ENCODE measurements at regions not wholly inside any gene's neighbourhood (a gene's known extent, or its start where the extent isn't known, plus 50 kb on each side); places are given as distances from the start of the nearest gene placed in this dataset.

GRCh38 chr1:164006621-164007020 is 552.4 kb upstream of the PBX1 start:
- Histone ChIP-seq H3K36me3 (replicated peaks) (no peaks in the 10 kb centered on the region), H3K4me3 (ENCODE audit: low read depth, low read length) (no peak overlapping the region), H3K27ac (no peak overlapping the region), H3K27me3 (replicated peaks) (no peaks in the 10 kb centered on the region)
- in situ Hi-C loops (cut with HindIII; ENCODE audit: low pct_ligation_motif_present, low sequenced_read_pairs): no loop called here
- no peak for DNase-seq
- no peak for TF ChIP-seq CTCF (IDR thresholded peaks at IDR 0.05; ENCODE audit: low read depth, low read length, missing control alignments)

- DNase-seq: no peak
- no peak for TF ChIP-seq CTCF (IDR thresholded peaks at IDR 0.05; ENCODE audit: low read depth, low read length, missing control alignments)
- in situ Hi-C loops (cut with HindIII; ENCODE audit: low pct_ligation_motif_present, low sequenced_read_pairs): no loop called here
- H3K36me3 ChIP-seq (replicated peaks): no peaks in the 10 kb centered on the region
- no peak overlapping the region for H3K27ac ChIP-seq
- no peak overlapping the region for H3K4me3 ChIP-seq (ENCODE audit: low read depth, low read length)
- no peaks in the 10 kb centered on the region for H3K27me3 ChIP-seq (replicated peaks)
Observed at GRCh38 chr1:164017239-164017638, 541.7 kb upstream of the PBX1 start.

- no peak for DNase-seq
- no peak for TF ChIP-seq CTCF (IDR thresholded peaks at IDR 0.05; ENCODE audit: low read depth, low read length, missing control alignments)
- H3K36me3 ChIP-seq (replicated peaks): no peaks in the 10 kb centered on the region
- H3K4me3 ChIP-seq (ENCODE audit: low read depth, low read length): no peak overlapping the region
- in situ Hi-C loops (cut with HindIII; ENCODE audit: low pct_ligation_motif_present, low sequenced_read_pairs): no loop called here
- H3K27ac ChIP-seq: no peak overlapping the region
- H3K27me3 ChIP-seq (replicated peaks): no peaks in the 10 kb centered on the region
Observed at GRCh38 chr1:164020391-164020790, 538.6 kb upstream of the PBX1 start.

GRCh38 chr1:164021813-164022212 is 537.2 kb upstream of the PBX1 start:
- H3K4me3 ChIP-seq (ENCODE audit: low read depth, low read length): no peak overlapping the region
- in situ Hi-C loops (cut with HindIII; ENCODE audit: low pct_ligation_motif_present, low sequenced_read_pairs): no loop called here
- TF ChIP-seq CTCF (IDR thresholded peaks at IDR 0.05; ENCODE audit: low read depth, low read length, missing control alignments): no peak
- H3K27ac ChIP-seq: no peak overlapping the region
- no peak for DNase-seq
- no peaks in the 10 kb centered on the region for H3K27me3 ChIP-seq (replicated peaks)
- H3K36me3 ChIP-seq (replicated peaks): no peaks in the 10 kb centered on the region

GRCh38 chr1:164033782-164034181 is 525.2 kb upstream of the PBX1 start:
- TF ChIP-seq CTCF (IDR thresholded peaks at IDR 0.05; ENCODE audit: low read depth, low read length, missing control alignments): no peak
- in situ Hi-C loops (cut with HindIII; ENCODE audit: low pct_ligation_motif_present, low sequenced_read_pairs): no loop called here
- no peak overlapping the region for H3K27ac ChIP-seq
- H3K4me3 ChIP-seq (ENCODE audit: low read depth, low read length): no peak overlapping the region
- H3K27me3 ChIP-seq (replicated peaks): no peaks in the 10 kb centered on the region
- no peaks in the 10 kb centered on the region for H3K36me3 ChIP-seq (replicated peaks)
- no peak for DNase-seq

- H3K36me3 ChIP-seq (replicated peaks): no peaks in the 10 kb centered on the region
- no peak overlapping the region for H3K27ac ChIP-seq
- no peaks in the 10 kb centered on the region for H3K27me3 ChIP-seq (replicated peaks)
- TF ChIP-seq CTCF (IDR thresholded peaks at IDR 0.05; ENCODE audit: low read depth, low read length, missing control alignments): no peak
- no peak for DNase-seq
- in situ Hi-C loops (cut with HindIII; ENCODE audit: low pct_ligation_motif_present, low sequenced_read_pairs): no loop called here
- H3K4me3 ChIP-seq (ENCODE audit: low read depth, low read length): no peak overlapping the region
Observed at GRCh38 chr1:164040754-164041153, 518.2 kb upstream of the PBX1 start.
